HFFc6 (cell line): ENCODE measurements at regions not wholly inside any gene's neighbourhood (a gene's known extent, or its start where the extent isn't known, plus 50 kb on each side); places are given as distances from the start of the nearest gene placed in this dataset.

Source experiments
- DNase-seq: peaks from one replicate; pipeline ENCODE4 v3.0.0-alpha.2; 2018
- H3K27ac Mint-ChIP-seq: 2 replicates; pipeline ENCODE4 v1.8.0; 2020; ENCODE audit warnings: mild to moderate bottlenecking, mixed read lengths
- H3K27me3 Mint-ChIP-seq: 2 replicates; pipeline ENCODE4 v1.8.0; 2021; ENCODE audit warnings: mild to moderate bottlenecking, moderate library complexity, mixed read lengths; ENCODE audit not compliant: insufficient read depth
- H3K36me3 Mint-ChIP-seq: 2 replicates; pipeline ENCODE4 v1.8.0; 2021; ENCODE audit warnings: low read depth, mixed read lengths
- H3K4me1 Mint-ChIP-seq: 2 replicates; pipeline ENCODE4 v1.8.0; 2020; ENCODE audit warnings: low read depth, mixed read lengths
- H3K4me3 Mint-ChIP-seq: 2 replicates; pipeline ENCODE4 v1.8.0; 2020; ENCODE audit warnings: mild to moderate bottlenecking, moderate library complexity, mixed read lengths
- H3K9me3 Mint-ChIP-seq: 2 replicates; pipeline ENCODE4 v1.8.0; 2020; ENCODE audit warnings: mild to moderate bottlenecking, mixed read lengths
- CTCF ChIP-seq: fragments of 200-600 bp; sonication (generic); IDR thresholded peaks from 2 replicates; pipeline ENCODE4 v1.5.0; 2021; ENCODE audit warnings: antibody characterized with exemption, mild to moderate bottlenecking

- Mint-ChIP-seq H3K9me3 (no peaks in the 10 kb centered on the region), H3K27me3 (peaks cover 2% of the 10 kb centered on the region), H3K4me3 (no peak overlapping the region), H3K4me1 (peaks cover 37% of the 10 kb centered on the region), H3K27ac (no peak overlapping the region), H3K36me3 (no peaks in the 10 kb centered on the region)
- no peak for TF ChIP-seq CTCF
- no peak for DNase-seq
These were observed 99.4 kb upstream of the SLC45A1 start for GRCh38 chr1:8218351-8219092.

DNA sequence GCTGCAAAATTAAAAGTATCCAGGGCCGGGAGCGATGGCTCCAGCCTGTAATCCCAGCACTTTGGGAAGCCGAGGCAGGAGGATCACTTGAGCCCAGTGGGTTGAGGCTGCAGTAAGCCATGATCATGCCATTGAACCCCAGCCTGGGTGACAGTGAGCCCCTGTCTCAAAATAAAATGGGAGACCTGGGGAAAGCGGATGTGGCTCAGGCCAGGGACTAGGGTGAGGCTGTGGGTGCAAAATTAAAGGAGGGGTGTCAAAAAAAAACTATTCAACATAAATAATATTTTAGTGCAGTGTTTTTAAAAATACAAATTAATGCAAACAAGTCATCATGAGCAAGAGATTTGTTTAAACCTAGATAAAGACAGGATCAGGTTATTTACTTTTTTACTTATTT is 100.1 kb upstream of the SLC45A1 start:
- H3K9me3 Mint-ChIP-seq: no peaks in the 10 kb centered on the region
- TF ChIP-seq CTCF: no peak
- H3K4me1 Mint-ChIP-seq: peaks cover 44% of the 10 kb centered on the region
- H3K36me3 Mint-ChIP-seq: no peaks in the 10 kb centered on the region
- H3K27me3 Mint-ChIP-seq: peaks cover 2% of the 10 kb centered on the region
- H3K4me3 Mint-ChIP-seq: peak overlapping the region; percentile 75
- H3K27ac Mint-ChIP-seq: no peak overlapping the region
- no peak for DNase-seq

DNA sequence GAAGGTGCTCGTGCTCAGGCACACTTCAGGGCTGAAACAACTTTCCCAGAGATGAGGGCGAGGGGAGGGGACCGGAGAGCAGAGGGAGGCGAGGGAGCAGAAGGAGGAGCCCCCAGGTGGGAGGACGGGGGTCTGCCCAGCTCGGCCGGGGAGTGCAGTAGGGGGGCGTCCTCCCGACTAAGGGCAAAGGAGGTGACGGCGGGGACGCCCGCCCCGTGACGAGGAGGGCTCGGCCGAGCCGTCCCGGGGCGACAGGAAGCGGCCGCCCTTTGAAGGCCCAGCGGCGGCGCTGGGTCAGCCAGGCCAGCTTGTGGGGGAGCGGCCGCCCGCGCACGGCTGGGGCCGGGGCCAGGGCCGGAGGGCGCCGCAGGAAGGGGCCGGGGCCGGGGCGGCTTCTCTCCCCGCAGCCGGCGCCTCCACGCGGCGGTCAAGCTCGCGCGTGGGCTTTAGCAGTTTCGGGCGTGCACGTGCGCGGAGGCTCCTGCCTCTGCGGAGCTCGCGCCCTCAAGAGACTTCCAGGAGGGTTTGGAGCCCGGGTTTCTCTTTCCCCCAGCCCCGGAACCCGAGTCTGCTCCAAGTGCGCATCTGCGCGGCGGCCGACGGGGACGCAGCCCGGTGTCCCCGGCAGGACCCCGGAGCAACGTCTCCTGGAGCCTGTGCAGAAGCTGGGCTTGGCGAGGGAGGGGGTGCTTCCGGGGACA is 100.8 kb upstream of the SLC45A1 start:
- TF ChIP-seq CTCF: no peak
- H3K9me3 Mint-ChIP-seq: no peaks in the 10 kb centered on the region
- peaks cover 2% of the 10 kb centered on the region for H3K27me3 Mint-ChIP-seq
- no peak for DNase-seq
- peak overlapping the region; percentile 75 for H3K4me3 Mint-ChIP-seq
- H3K36me3 Mint-ChIP-seq: no peaks in the 10 kb centered on the region
- peak overlapping the region; percentile 66 for H3K27ac Mint-ChIP-seq
- H3K4me1 Mint-ChIP-seq: peaks cover 50% of the 10 kb centered on the region

DNA sequence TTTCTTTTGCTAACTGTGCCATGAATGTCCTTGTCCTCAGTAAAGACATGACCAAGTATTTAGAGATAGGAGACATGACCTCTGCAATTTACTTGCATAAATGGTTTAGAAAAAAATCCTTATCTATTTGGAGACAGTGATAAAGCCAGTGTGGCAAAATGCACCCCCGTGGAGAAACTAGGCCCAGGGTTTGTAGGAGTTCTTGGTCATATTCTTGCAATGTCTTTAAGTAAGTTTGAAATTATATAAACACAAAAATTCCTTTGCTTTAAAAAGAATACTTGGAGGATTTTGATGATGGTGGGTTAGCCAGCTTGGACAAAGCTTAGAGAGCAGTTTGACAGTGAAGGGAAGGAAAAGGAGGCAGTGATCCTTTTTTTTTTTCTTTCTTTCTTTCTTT is 101.9 kb upstream of the SLC45A1 start:
- H3K9me3 Mint-ChIP-seq: no peaks in the 10 kb centered on the region
- peaks cover 2% of the 10 kb centered on the region for H3K27me3 Mint-ChIP-seq
- no peak overlapping the region; the same call in 1 of the 2 replicates for H3K4me3 Mint-ChIP-seq
- H3K36me3 Mint-ChIP-seq: no peaks in the 10 kb centered on the region
- TF ChIP-seq CTCF: no peak
- no peak overlapping the region for H3K27ac Mint-ChIP-seq
- H3K4me1 Mint-ChIP-seq: peaks cover 62% of the 10 kb centered on the region
- DNase-seq: no peak

DNA sequence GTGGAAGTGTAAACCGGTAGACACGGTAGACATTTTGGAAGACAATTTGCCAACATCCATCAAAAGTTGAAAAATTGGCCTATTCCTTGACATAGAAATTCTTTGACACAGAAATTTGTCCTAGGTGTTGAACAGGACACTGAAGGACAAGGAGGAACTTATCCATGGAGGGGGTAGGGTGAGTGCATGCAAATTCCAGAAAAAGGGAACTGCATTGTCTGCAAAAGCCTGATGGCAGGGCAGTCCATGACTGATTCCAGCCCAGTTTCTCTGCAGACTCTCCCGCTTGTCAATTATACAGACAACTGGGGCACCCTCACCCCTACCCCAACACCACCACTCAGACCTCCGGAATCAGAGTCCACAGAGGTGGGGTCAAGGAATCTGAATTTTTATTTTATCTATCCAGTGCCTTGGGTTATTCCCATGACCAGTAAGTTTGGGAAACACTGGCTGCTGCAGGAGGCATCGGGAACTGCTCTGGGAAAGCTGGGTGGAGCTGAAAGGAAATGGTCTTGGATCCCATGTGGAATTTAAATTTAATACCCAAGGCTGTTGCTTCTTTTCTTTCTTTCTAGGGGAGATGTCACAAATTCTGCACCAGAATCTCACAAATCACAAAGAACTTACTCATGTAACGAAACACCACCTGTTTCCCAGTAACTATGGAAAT is 103.3 kb upstream of the SLC45A1 start:
- Mint-ChIP-seq H3K4me1 (peaks cover 67% of the 10 kb centered on the region), H3K27ac (no peak overlapping the region), H3K27me3 (peaks cover 2% of the 10 kb centered on the region), H3K36me3 (no peaks in the 10 kb centered on the region), H3K9me3 (no peaks in the 10 kb centered on the region), H3K4me3 (no peak overlapping the region)
- TF ChIP-seq CTCF: no peak
- DNase-seq: no peak
